Endothelial cell of umbilical vein (primary cell): ENCODE measurements at regions not wholly inside any gene's neighbourhood (a gene's known extent, or its start where the extent isn't known, plus 50 kb on each side); places are given as distances from the start of the nearest gene placed in this dataset.

ENCODE experiments used
- BruUV-seq: library from RNA; stranded (reverse); fragments of 400-500 nt; replicated peaks from 2 replicates; lab custom pipeline; 2021; lab: Mats Ljungman, UMichigan
- CTCF ChIA-PET: fragments of 300-600, 350-600 bp; sonication (Branson Sonifier 250); formaldehyde crosslinking; loops from one replicate; lab custom pipeline; 2021; ENCODE audit warnings: antibody characterized with exemption, inconsistent platforms; lab: Charles Lee
- POLR2A ChIA-PET: fragments of 300-600, 350-600 bp; sonication (Branson Sonifier 250); formaldehyde crosslinking; loops from one replicate; lab custom pipeline; 2021; ENCODE audit warnings: antibody characterized with exemption, inconsistent platforms; lab: Charles Lee
- DNase-seq: peaks from one replicate; pipeline ENCODE4 v3.0.0-alpha.2; 2011; ENCODE audit warnings: low read depth, low spot score
- FAIRE-seq: peaks from 2 replicates; lab custom pipeline; 2011; peaks lifted over from hg19 to GRCh38; lab: Jason Lieb, UNC
- H2AFZ ChIP-seq: 2 replicates; pipeline ENCODE4 v1.6.0; 2012; ENCODE audit warnings: low read depth, low read length, control low read depth, inconsistent platforms
- H3K27ac ChIP-seq: 2 replicates; pipeline ENCODE4 v1.5.1; 2011; ENCODE audit warnings: low read depth, mild to moderate bottlenecking, control low read depth, low read length, moderate library complexity; ENCODE audit not compliant: insufficient read depth
- H3K27me3 ChIP-seq, 2 experiments: 2 replicates each; pipeline versions ENCODE4 v1.6.0 to v1.6.1; 2011; ENCODE audit warnings: low read length in 2 of 2, mixed read lengths in 1 of 2; ENCODE audit not compliant: control insufficient read depth in 2 of 2, insufficient read depth in 2 of 2
- H3K36me3 ChIP-seq, 2 experiments: 2 replicates in 1 of 2; 3 replicates in 1 of 2; pipeline ENCODE4 v1.5.1; 2011; ENCODE audit warnings: low read length in 2 of 2, mild to moderate bottlenecking in 1 of 2, moderate library complexity in 1 of 2; ENCODE audit not compliant: control insufficient read depth in 2 of 2, insufficient read depth in 2 of 2; ENCODE audit errors: extremely low read depth in 1 of 2
- H3K4me1 ChIP-seq: 3 replicates; pipeline ENCODE4 v1.5.1; 2011; ENCODE audit warnings: mild to moderate bottlenecking, low read length; ENCODE audit not compliant: control insufficient read depth, insufficient read depth; ENCODE audit errors: extremely low read depth
- H3K4me2 ChIP-seq: 2 replicates; pipeline ENCODE4 v1.6.1; 2011; ENCODE audit warnings: low read length, control low read depth, mixed read lengths; ENCODE audit not compliant: insufficient read depth
- H3K4me3 ChIP-seq, 3 experiments: fragments of 200-600 bp in 1 of 3; sonication (generic), shearing (Covaris generic) in 1 of 3; replicated peaks in 1 of 3; 2 replicates each; pipeline ENCODE4 v1.5.1; 2011 to 2016; ENCODE audit warnings: control low read depth in 3 of 3, low read length in 3 of 3, mild to moderate bottlenecking in 2 of 3, inconsistent platforms in 1 of 3, low read depth in 1 of 3, moderate library complexity in 1 of 3; ENCODE audit not compliant: insufficient read depth in 1 of 3
- H3K79me2 ChIP-seq: 2 replicates; pipeline ENCODE4 v1.6.0; 2012; ENCODE audit warnings: low read length, inconsistent platforms; ENCODE audit not compliant: control insufficient read depth, insufficient read depth
- H3K9ac ChIP-seq: replicated peaks from 2 replicates; pipeline ENCODE3; 2011; ENCODE audit warnings: low read length, control low read depth; ENCODE audit not compliant: insufficient read depth; ENCODE audit errors: extremely low read depth
- H3K9me1 ChIP-seq: replicated peaks from 3 replicates; pipeline ENCODE4 v1.6.0; 2011; ENCODE audit warnings: mild to moderate bottlenecking, low read length; ENCODE audit not compliant: control insufficient read depth, insufficient read depth; ENCODE audit errors: extremely low read depth
- H3K9me3 ChIP-seq: replicated peaks from 2 replicates; pipeline ENCODE4 v1.5.1; 2012; ENCODE audit warnings: low read length, inconsistent platforms; ENCODE audit not compliant: control insufficient read depth, insufficient read depth
- H4K20me1 ChIP-seq: replicated peaks from 2 replicates; pipeline ENCODE3; 2011; ENCODE audit warnings: mild to moderate bottlenecking, low read length; ENCODE audit not compliant: control insufficient read depth, insufficient read depth; ENCODE audit errors: extremely low read depth
- EZH2 ChIP-seq: IDR thresholded peaks from 2 replicates; pipeline ENCODE4 v1.6.1; 2012; ENCODE audit warnings: borderline replicate concordance, low read depth, mild to moderate bottlenecking, moderate library complexity, low read length, inconsistent platforms; ENCODE audit not compliant: severe bottlenecking
- FOS ChIP-seq: IDR thresholded peaks from 2 replicates; pipeline ENCODE4 v1.6.1; 2011; ENCODE audit warnings: mild to moderate bottlenecking, low read length, moderate library complexity, borderline replicate concordance; ENCODE audit not compliant: insufficient read depth
- GATA2 ChIP-seq: IDR thresholded peaks from 2 replicates; pipeline ENCODE4 v1.7.0; 2011; ENCODE audit warnings: low read depth, mild to moderate bottlenecking, moderate library complexity, mixed read lengths, low read length; ENCODE audit not compliant: insufficient read length, insufficient read depth
- JUN ChIP-seq: IDR thresholded peaks from 2 replicates; pipeline ENCODE4 v1.6.1; 2011; ENCODE audit warnings: borderline replicate concordance, low read depth; ENCODE audit not compliant: insufficient read length, insufficient read depth
- MYC ChIP-seq: IDR thresholded peaks from one replicate; pipeline ENCODE4 v1.6.1; 2011; ENCODE audit warnings: mild to moderate bottlenecking, low read depth, low read length
- POLR2A ChIP-seq: IDR thresholded peaks from 2 replicates; pipeline ENCODE4 v1.6.1; 2012; ENCODE audit warnings: low read depth, mild to moderate bottlenecking, control low read depth, low read length
- POLR2AphosphoS5 ChIP-seq: IDR thresholded peaks from 2 replicates; pipeline ENCODE4 v1.6.1; 2012; ENCODE audit warnings: low read depth, mild to moderate bottlenecking, control low read depth, low read length, moderate library complexity; ENCODE audit not compliant: insufficient read depth
- dilution Hi-C: fragments of 300-500 bp; cut with MboI; formaldehyde crosslinking; loops from one replicate; pipeline ENCODE4 v1.15.0; 2019; ENCODE audit warnings: low sequenced_read_pairs; ENCODE audit not compliant: extremely low pct_ligation_motif_present
- intact Hi-C: fragments of 100-400 bp; cut with micrococcal nuclease; formaldehyde crosslinking; loops from one replicate; pipeline ENCODE4 v1.10.0; 2022
- TF ChIP-seq, protein P1 (sequence below): IDR thresholded peaks from 2 replicates; pipeline ENCODE4 v1.6.1; 2011; ENCODE audit not compliant: insufficient read depth, insufficient read length
- TF ChIP-seq, protein P2 (sequence below), 2 donors: IDR thresholded peaks; 1 replicate in 1 of 2; 2 replicates in 1 of 2; pipeline ENCODE4 v1.5.1; 2011; ENCODE audit warnings: low read length in 2 of 2, mild to moderate bottlenecking in 2 of 2, moderate library complexity in 2 of 2, control low read depth in 1 of 2, inconsistent platforms in 1 of 2, low read depth in 1 of 2; ENCODE audit not compliant: insufficient read depth in 1 of 2; ENCODE audit errors: extremely low read depth in 1 of 2

DNA sequence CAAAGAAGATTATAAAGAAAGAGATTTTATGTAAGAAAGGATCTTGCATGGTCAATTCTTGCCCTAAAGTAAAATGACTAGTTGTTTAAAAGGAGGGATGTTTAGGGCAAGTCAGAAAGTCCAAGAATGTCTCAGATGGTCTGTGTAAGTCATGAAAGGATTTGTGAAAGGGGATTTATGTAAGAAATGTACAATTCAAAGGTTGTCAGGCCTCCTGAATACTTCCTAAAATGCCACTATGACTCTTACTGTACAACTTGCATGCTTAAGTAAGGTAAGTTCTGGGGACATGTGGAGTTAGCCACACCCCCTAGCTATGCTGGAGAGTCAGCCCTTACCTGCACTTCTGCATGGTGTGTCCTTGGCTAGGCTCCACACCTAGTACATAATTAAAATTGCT lies 328.9 kb upstream of the TGFBR2 start:
- H3K4me2 ChIP-seq, result no peak overlapping the region
- H3K9ac ChIP-seq, result no peak overlapping the region
- H3K4me1 ChIP-seq, result peaks cover 7% of the 10 kb centered on the region
- BruUV-seq, result no TSS peak
- ChIA-PET CTCF (interaction anchor here (1.6 kb wide), 1 partner anchor 15 kb away, joined by 5 read pairs; no protein-coding TSS in a partner anchor), POLR2A (no interaction called here)
- no peaks in the 10 kb centered on the region for H3K36me3 ChIP-seq
- intact Hi-C loops, result no loop called here
- H3K9me3 ChIP-seq, result no peaks in the 10 kb centered on the region
- no peak for DNase-seq
- no peak for TF ChIP-seq JUN
- no peak for TF ChIP-seq POLR2A
- TF ChIP-seq GATA2, result no peak
- TF ChIP-seq MYC, result no peak
- no peak for TF ChIP-seq FOS
- TF ChIP-seq, protein P1, sequence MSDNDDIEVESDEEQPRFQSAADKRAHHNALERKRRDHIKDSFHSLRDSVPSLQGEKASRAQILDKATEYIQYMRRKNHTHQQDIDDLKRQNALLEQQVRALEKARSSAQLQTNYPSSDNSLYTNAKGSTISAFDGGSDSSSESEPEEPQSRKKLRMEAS, result no peak
- TF ChIP-seq, protein P2, sequence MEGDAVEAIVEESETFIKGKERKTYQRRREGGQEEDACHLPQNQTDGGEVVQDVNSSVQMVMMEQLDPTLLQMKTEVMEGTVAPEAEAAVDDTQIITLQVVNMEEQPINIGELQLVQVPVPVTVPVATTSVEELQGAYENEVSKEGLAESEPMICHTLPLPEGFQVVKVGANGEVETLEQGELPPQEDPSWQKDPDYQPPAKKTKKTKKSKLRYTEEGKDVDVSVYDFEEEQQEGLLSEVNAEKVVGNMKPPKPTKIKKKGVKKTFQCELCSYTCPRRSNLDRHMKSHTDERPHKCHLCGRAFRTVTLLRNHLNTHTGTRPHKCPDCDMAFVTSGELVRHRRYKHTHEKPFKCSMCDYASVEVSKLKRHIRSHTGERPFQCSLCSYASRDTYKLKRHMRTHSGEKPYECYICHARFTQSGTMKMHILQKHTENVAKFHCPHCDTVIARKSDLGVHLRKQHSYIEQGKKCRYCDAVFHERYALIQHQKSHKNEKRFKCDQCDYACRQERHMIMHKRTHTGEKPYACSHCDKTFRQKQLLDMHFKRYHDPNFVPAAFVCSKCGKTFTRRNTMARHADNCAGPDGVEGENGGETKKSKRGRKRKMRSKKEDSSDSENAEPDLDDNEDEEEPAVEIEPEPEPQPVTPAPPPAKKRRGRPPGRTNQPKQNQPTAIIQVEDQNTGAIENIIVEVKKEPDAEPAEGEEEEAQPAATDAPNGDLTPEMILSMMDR (IDR thresholded peaks at IDR 0.05; ENCODE audit: extremely low read depth in 1 of 2, insufficient read depth in 1 of 2, low read depth in 1 of 2, low read length in 2 of 2), result no peak
- TF ChIP-seq POLR2AphosphoS5, result no peak
- TF ChIP-seq EZH2, result no peak
- no peaks in the 10 kb centered on the region for H3K27me3 ChIP-seq
- H3K79me2 ChIP-seq, result no peaks in the 10 kb centered on the region
- no peaks in the 10 kb centered on the region for H4K20me1 ChIP-seq
- H2AFZ ChIP-seq, result no peak overlapping the region
- no peak overlapping the region for H3K4me3 ChIP-seq
- dilution Hi-C loops, result no loop called here
- H3K27ac ChIP-seq, result no peak overlapping the region
- FAIRE-seq, result no peak
- H3K9me1 ChIP-seq, result no peaks in the 10 kb centered on the region
